Sigmoid colon (tissue), 4 donors: ENCODE measurements at regions not wholly inside any gene's neighbourhood (a gene's known extent, or its start where the extent isn't known, plus 50 kb on each side); places are given as distances from the start of the nearest gene placed in this dataset.

ENCODE experiments used
- EP300 ChIP-seq, 4 donors: sonication (generic); formaldehyde crosslinking; IDR thresholded peaks; one replicate each; pipeline ENCODE4 v1.6.1; 2017; ENCODE audit warnings: antibody characterized with exemption in 4 of 4
- POLR2A ChIP-seq, 2 donors: fragments of 450-650 bp; IDR thresholded peaks; one replicate each; pipeline ENCODE4 v1.6.1; 2016; ENCODE audit warnings: antibody characterized with exemption in 2 of 2, mild to moderate bottlenecking in 2 of 2, moderate library complexity in 2 of 2
- POLR2AphosphoS5 ChIP-seq, 4 donors: sonication (generic); formaldehyde crosslinking; IDR thresholded peaks; one replicate each; pipeline ENCODE4 v1.6.1; 2017; ENCODE audit warnings: antibody characterized with exemption in 4 of 4
- TF ChIP-seq, protein P1 (sequence below), 4 experiments: fragments of 450-650 bp in 3 of 4; fragments of 200-600 bp in 1 of 4; IDR thresholded peaks; one replicate each; pipeline ENCODE4 v1.5.1; 2016 to 2019; ENCODE audit warnings: antibody characterized with exemption in 4 of 4, mild to moderate bottlenecking in 3 of 4, moderate library complexity in 2 of 4

DNA sequence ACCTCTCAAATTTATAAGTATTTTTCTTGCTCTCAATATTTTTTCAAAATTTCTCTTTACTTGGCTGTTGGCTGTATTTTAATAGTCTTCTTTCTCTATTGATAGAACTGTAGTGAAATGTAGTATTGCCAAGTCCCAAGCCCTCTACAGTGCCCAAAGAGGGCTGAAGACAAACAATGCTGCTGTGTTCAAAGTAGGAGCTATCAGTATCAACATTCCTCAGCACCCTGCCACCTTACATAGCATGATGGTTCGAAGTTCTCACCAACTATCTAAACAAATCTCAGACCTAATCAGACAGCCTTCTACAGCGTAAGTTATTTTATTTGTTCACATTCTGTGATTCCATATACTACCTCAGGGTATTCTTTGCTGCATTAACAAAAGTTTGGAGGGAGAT lies 99.1 kb upstream of the ADAD1 start:
- TF ChIP-seq, protein P1, sequence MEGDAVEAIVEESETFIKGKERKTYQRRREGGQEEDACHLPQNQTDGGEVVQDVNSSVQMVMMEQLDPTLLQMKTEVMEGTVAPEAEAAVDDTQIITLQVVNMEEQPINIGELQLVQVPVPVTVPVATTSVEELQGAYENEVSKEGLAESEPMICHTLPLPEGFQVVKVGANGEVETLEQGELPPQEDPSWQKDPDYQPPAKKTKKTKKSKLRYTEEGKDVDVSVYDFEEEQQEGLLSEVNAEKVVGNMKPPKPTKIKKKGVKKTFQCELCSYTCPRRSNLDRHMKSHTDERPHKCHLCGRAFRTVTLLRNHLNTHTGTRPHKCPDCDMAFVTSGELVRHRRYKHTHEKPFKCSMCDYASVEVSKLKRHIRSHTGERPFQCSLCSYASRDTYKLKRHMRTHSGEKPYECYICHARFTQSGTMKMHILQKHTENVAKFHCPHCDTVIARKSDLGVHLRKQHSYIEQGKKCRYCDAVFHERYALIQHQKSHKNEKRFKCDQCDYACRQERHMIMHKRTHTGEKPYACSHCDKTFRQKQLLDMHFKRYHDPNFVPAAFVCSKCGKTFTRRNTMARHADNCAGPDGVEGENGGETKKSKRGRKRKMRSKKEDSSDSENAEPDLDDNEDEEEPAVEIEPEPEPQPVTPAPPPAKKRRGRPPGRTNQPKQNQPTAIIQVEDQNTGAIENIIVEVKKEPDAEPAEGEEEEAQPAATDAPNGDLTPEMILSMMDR (IDR thresholded peaks at IDR 0.05), result no peak
- TF ChIP-seq POLR2AphosphoS5 (IDR thresholded peaks at IDR 0.05) (no peak), POLR2A (IDR thresholded peaks at IDR 0.05) (no peak), EP300 (IDR thresholded peaks at IDR 0.05) (no peak)
